CD14-positive monocyte (primary cell): ENCODE measurements at regions not wholly inside any gene's neighbourhood (a gene's known extent, or its start where the extent isn't known, plus 50 kb on each side); places are given as distances from the start of the nearest gene placed in this dataset.

Experiments used
- DNase-seq, 3 donors: peaks; one replicate each; pipeline ENCODE4 v3.0.0-alpha.2; 2011 to 2022
- H2AFZ ChIP-seq: 2 replicates; pipeline ENCODE4 v1.6.0; 2012; ENCODE audit warnings: mild to moderate bottlenecking, low read depth, low read length, inconsistent platforms; ENCODE audit not compliant: insufficient read depth, poor library complexity, severe bottlenecking
- H3K27ac ChIP-seq, 2 donors: 1 replicate in 1 of 2; 2 replicates in 1 of 2; pipeline ENCODE4 v1.5.1; 2012 to 2013; ENCODE audit warnings: low read length in 2 of 2, control low read depth in 1 of 2, inconsistent platforms in 1 of 2, low read depth in 1 of 2, mild to moderate bottlenecking in 1 of 2
- H3K27me3 ChIP-seq, 2 donors: one replicate each; pipeline versions ENCODE4 v1.6.0 to v1.6.1; 2011 to 2013; ENCODE audit warnings: low read length in 2 of 2; ENCODE audit not compliant: control insufficient read depth in 2 of 2, insufficient read depth in 2 of 2
- H3K36me3 ChIP-seq, 2 donors: replicated peaks in 1 of 2; 1 replicate in 1 of 2; 2 replicates in 1 of 2; pipeline versions ENCODE4 v1.5.1 to v1.6.1; 2012 to 2013; ENCODE audit warnings: low read length in 2 of 2, control low read depth in 1 of 2, inconsistent platforms in 1 of 2, mild to moderate bottlenecking in 1 of 2; ENCODE audit not compliant: insufficient read depth in 2 of 2, control insufficient read depth in 1 of 2
- H3K4me1 ChIP-seq, 2 donors: 1 replicate in 1 of 2; 2 replicates in 1 of 2; pipeline versions ENCODE4 v1.5.1 to v1.6.1; 2012 to 2013; ENCODE audit warnings: low read length in 2 of 2, control low read depth in 1 of 2, inconsistent platforms in 1 of 2, mild to moderate bottlenecking in 1 of 2, moderate library complexity in 1 of 2; ENCODE audit not compliant: insufficient read depth in 2 of 2, control insufficient read depth in 1 of 2
- H3K4me2 ChIP-seq: replicated peaks from 2 replicates; pipeline ENCODE3; 2012; ENCODE audit warnings: low read length, moderate library complexity, mild to moderate bottlenecking; ENCODE audit not compliant: poor library complexity, severe bottlenecking; ENCODE audit errors: extremely low read depth
- H3K4me3 ChIP-seq, 3 experiments: fragments of 200-600 bp in 1 of 3; sonication (generic) in 1 of 3; replicated peaks in 1 of 3; 1 replicate in 2 of 3; 2 replicates in 1 of 3; pipeline ENCODE4 v1.5.1; 2011 to 2013; ENCODE audit warnings: low read length in 3 of 3, mild to moderate bottlenecking in 3 of 3, control low read depth in 2 of 3, low read depth in 2 of 3, inconsistent platforms in 1 of 3, moderate library complexity in 1 of 3
- H3K79me2 ChIP-seq: 2 replicates; pipeline ENCODE4 v1.6.0; 2012; ENCODE audit warnings: mild to moderate bottlenecking, control low read depth, inconsistent platforms, low read length, moderate library complexity; ENCODE audit not compliant: insufficient read depth
- H3K9ac ChIP-seq: 2 replicates; pipeline ENCODE4 v1.6.0; 2017; ENCODE audit warnings: low read length, mild to moderate bottlenecking; ENCODE audit not compliant: insufficient read depth, poor library complexity, severe bottlenecking
- H3K9me3 ChIP-seq, 2 donors: replicated peaks in 1 of 2; 1 replicate in 1 of 2; 2 replicates in 1 of 2; pipeline versions ENCODE4 v1.5.1 to v1.6.1; 2012 to 2013; ENCODE audit warnings: low read length in 2 of 2, control low read depth in 1 of 2; ENCODE audit not compliant: control insufficient read depth in 1 of 2, insufficient read depth in 1 of 2
- H4K20me1 ChIP-seq: 2 replicates; pipeline ENCODE4 v1.6.0; 2012; ENCODE audit warnings: mild to moderate bottlenecking, low read length, control low read depth, moderate library complexity; ENCODE audit not compliant: insufficient read depth
- H3K27ac Mint-ChIP-seq, 7 donors: one replicate each; pipeline ENCODE4 v1.8.0; 2020; ENCODE audit warnings: mild to moderate bottlenecking in 7 of 7, mixed read lengths in 7 of 7, moderate library complexity in 6 of 7, inconsistent platforms in 2 of 7
- H3K27me3 Mint-ChIP-seq, 3 donors: one replicate each; pipeline ENCODE4 v1.8.0; 2021 to 2022; ENCODE audit warnings: low read depth in 3 of 3, mild to moderate bottlenecking in 3 of 3, mixed read lengths in 3 of 3, moderate library complexity in 3 of 3, inconsistent platforms in 1 of 3
- H3K36me3 Mint-ChIP-seq, 2 donors: one replicate each; pipeline ENCODE4 v1.8.0; 2020; ENCODE audit warnings: mixed read lengths in 2 of 2, inconsistent platforms in 1 of 2, mild to moderate bottlenecking in 1 of 2
- H3K4me1 Mint-ChIP-seq: one replicate; pipeline ENCODE4 v1.8.0; 2020; ENCODE audit warnings: mild to moderate bottlenecking, mixed read lengths
- H3K4me3 Mint-ChIP-seq, 2 donors: one replicate each; pipeline ENCODE4 v1.8.0; 2020; ENCODE audit warnings: mild to moderate bottlenecking in 2 of 2, mixed read lengths in 2 of 2, moderate library complexity in 1 of 2
- H3K9me3 Mint-ChIP-seq, 7 donors: one replicate each; pipeline ENCODE4 v1.8.0; 2020 to 2022; ENCODE audit warnings: mixed read lengths in 7 of 7, mild to moderate bottlenecking in 6 of 7, moderate library complexity in 6 of 7, inconsistent platforms in 2 of 7
- CTCF ChIP-seq: fragments of 200-600 bp; IDR thresholded peaks from one replicate; pipeline ENCODE4 v1.8.0; 2022; ENCODE audit warnings: antibody characterized with exemption, mild to moderate bottlenecking
- WGBS: methylation state at CpG from one replicate; pipeline ENCODE4 v1.1.5; 2013; ENCODE audit warnings: missing lambda C conversion rate; ENCODE audit not compliant: insufficient coverage; 5-methylcytosine and 5-hydroxymethylcytosine counted together
- intact Hi-C, 2 donors: fragments of 100-400 bp; cut with micrococcal nuclease; formaldehyde crosslinking; loops; one replicate each; pipeline versions ENCODE4 v1.15.0 to v1.15.1; 2023

DNA sequence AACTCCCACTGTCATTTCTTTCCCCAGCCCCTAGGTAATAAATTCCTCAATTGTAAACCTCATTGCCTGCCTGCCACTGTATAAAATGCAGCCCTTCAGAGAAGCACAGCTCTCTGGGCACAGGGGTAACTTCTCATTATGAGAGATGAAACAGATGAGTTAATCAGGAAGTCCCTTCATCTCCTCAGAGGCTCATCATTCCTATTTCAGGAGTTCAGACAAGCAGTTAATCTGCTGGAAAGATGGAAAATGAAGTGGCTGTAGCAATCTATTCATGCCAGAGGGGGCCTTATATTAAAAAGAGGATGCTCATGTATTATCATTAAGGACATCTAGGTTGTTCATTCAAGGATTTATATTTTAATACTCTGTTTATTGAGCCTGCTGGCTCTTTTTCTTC is 519.5 kb upstream of the LMCD1 start:
- H3K9me3 Mint-ChIP-seq: peaks cover 1 to 14% (median 7%) of the 10 kb centered on the region in 7 donors
- H3K36me3 Mint-ChIP-seq: no peaks in the 10 kb centered on the region
- no peak for TF ChIP-seq CTCF
- H2AFZ ChIP-seq: no peak overlapping the region
- H3K4me2 ChIP-seq: no peak overlapping the region
- H3K27me3 ChIP-seq: no peaks in the 10 kb centered on the region
- H3K4me1 ChIP-seq: no peaks in the 10 kb centered on the region
- H3K36me3 ChIP-seq: no peaks in the 10 kb centered on the region
- no peak overlapping the region for H3K27ac Mint-ChIP-seq
- no peak for DNase-seq
- H3K79me2 ChIP-seq: no peaks in the 10 kb centered on the region
- H4K20me1 ChIP-seq: no peaks in the 10 kb centered on the region
- no peak overlapping the region for H3K9ac ChIP-seq
- peaks cover 4 to 7% of the 10 kb centered on the region in 2 donors for H3K9me3 ChIP-seq
- intact Hi-C loops: no loop called here
- no peak overlapping the region for H3K4me3 ChIP-seq
- no peak overlapping the region for H3K27ac ChIP-seq
- H3K27me3 Mint-ChIP-seq: no peaks in the 10 kb centered on the region
- no peak overlapping the region for H3K4me3 Mint-ChIP-seq
- H3K4me1 Mint-ChIP-seq: no peaks in the 10 kb centered on the region

- peak overlapping the region in 1 of 7 donors; percentile 12 for H3K27ac Mint-ChIP-seq
- Histone ChIP-seq H3K4me1 (no peaks in the 10 kb centered on the region), H4K20me1 (no peaks in the 10 kb centered on the region), H3K4me3 (no peak overlapping the region), H3K9me3 (peaks cover 7 to 17% of the 10 kb centered on the region in 2 donors), H3K4me2 (no peak overlapping the region), H3K79me2 (no peaks in the 10 kb centered on the region), H3K9ac (no peak overlapping the region), H3K27me3 (no peaks in the 10 kb centered on the region), H3K27ac (no peak overlapping the region), H3K36me3 (no peaks in the 10 kb centered on the region), H2AFZ (no peak overlapping the region)
- no peak overlapping the region for H3K4me3 Mint-ChIP-seq
- no peaks in the 10 kb centered on the region for H3K36me3 Mint-ChIP-seq
- intact Hi-C loops: no loop called here
- TF ChIP-seq CTCF: no peak
- H3K4me1 Mint-ChIP-seq: no peaks in the 10 kb centered on the region
- 67% methylated on average over 1 of the region's 4 CpGs for WGBS
- peaks cover 0 to 4% (median 0%) of the 10 kb centered on the region in 3 donors for H3K27me3 Mint-ChIP-seq
- DNase-seq: no peak
- peaks cover 5 to 24% (median 10%) of the 10 kb centered on the region in 7 donors for H3K9me3 Mint-ChIP-seq
Measured at GRCh38 chr3:7999384-7999783, 502.2 kb upstream of the LMCD1 start.
